ENCODE measurements at regions not wholly inside any gene's neighbourhood (a gene's known extent, or its start where the extent isn't known, plus 50 kb on each side); places are given as distances from the start of the nearest gene placed in this dataset.
"Not testable (repeated sequence)": the region's sequence is repeated elsewhere in the genome, so short reads cannot be mapped to it uniquely, and the experiment has no call there.

GRCh38 chr3:67957268-67957667 lies 302.9 kb upstream of the SUCLG2 start:
- DNase-seq (ENCODE audit: low read depth in 2 of 2) = no peak

- DNase-seq (ENCODE audit: low read depth in 2 of 2) = peak in 1 of 2 donors; percentile 4
These were observed 293.5 kb upstream of the SUCLG2 start for GRCh38 chr3:67947808-67948508.

GRCh38 chr3:67946436-67946835 lies 292.0 kb upstream of the SUCLG2 start:
- no peak for DNase-seq (ENCODE audit: low read depth in 2 of 2)

- DNase-seq (ENCODE audit: low read depth in 2 of 2) = no peak
These were observed 289.1 kb upstream of the SUCLG2 start for GRCh38 chr3:67943546-67943945.

GRCh38 chr3:67941433-67942030 lies 287.1 kb upstream of the SUCLG2 start:
- DNase-seq (ENCODE audit: low read depth in 2 of 2) = no peak

GRCh38 chr3:67940210-67940952 lies 286.0 kb upstream of the SUCLG2 start:
- no peak for DNase-seq (ENCODE audit: low read depth in 2 of 2)

GRCh38 chr3:67937498-67938118 lies 283.2 kb upstream of the SUCLG2 start:
- no peak for DNase-seq (ENCODE audit: low read depth in 2 of 2)

GRCh38 chr3:67930394-67930793 lies 276.0 kb upstream of the SUCLG2 start:
- not testable (repeated sequence) for DNase-seq (ENCODE audit: low read depth in 2 of 2)

- DNase-seq (ENCODE audit: low read depth in 2 of 2) = no peak
These were observed 269.4 kb upstream of the SUCLG2 start for GRCh38 chr3:67923796-67924195.

GRCh38 chr3:67920969-67921368 lies 266.6 kb upstream of the SUCLG2 start:
- DNase-seq (ENCODE audit: low read depth in 2 of 2) = no peak

GRCh38 chr3:67920311-67920710 lies 265.9 kb upstream of the SUCLG2 start:
- DNase-seq (ENCODE audit: low read depth in 2 of 2) = no peak

- no peak for DNase-seq (ENCODE audit: low read depth in 2 of 2)
These were observed 261.9 kb upstream of the SUCLG2 start for GRCh38 chr3:67916353-67916752.

- DNase-seq (ENCODE audit: low read depth in 2 of 2) = no peak
These were observed 253.3 kb upstream of the SUCLG2 start for GRCh38 chr3:67907735-67908134.

- DNase-seq (ENCODE audit: low read depth in 2 of 2) = no peak
These were observed 251.8 kb upstream of the SUCLG2 start for GRCh38 chr3:67906261-67906660.

GRCh38 chr3:67901681-67902080 lies 247.3 kb upstream of the SUCLG2 start:
- no peak for DNase-seq (ENCODE audit: low read depth in 2 of 2)

GRCh38 chr3:67898916-67899315 lies 244.5 kb upstream of the SUCLG2 start:
- no peak for DNase-seq (ENCODE audit: low read depth in 2 of 2)

- no peak for DNase-seq (ENCODE audit: low read depth in 2 of 2)
These were observed 243.2 kb upstream of the SUCLG2 start for GRCh38 chr3:67897351-67898336.

- DNase-seq (ENCODE audit: low read depth in 2 of 2) = no peak
These were observed 241.7 kb upstream of the SUCLG2 start for GRCh38 chr3:67896130-67896529.

GRCh38 chr3:67894510-67894909 lies 240.1 kb upstream of the SUCLG2 start:
- no peak for DNase-seq (ENCODE audit: low read depth in 2 of 2)

GRCh38 chr3:67884345-67884744 lies 229.9 kb upstream of the SUCLG2 start:
- no peak for DNase-seq (ENCODE audit: low read depth in 2 of 2)

GRCh38 chr3:67883766-67884165 lies 229.4 kb upstream of the SUCLG2 start:
- no peak for DNase-seq (ENCODE audit: low read depth in 2 of 2)
